Spleen (tissue), 11 donors: ENCODE measurements at regions not wholly inside any gene's neighbourhood (a gene's known extent, or its start where the extent isn't known, plus 50 kb on each side); places are given as distances from the start of the nearest gene placed in this dataset.

Source experiments
- DNase-seq: peaks from one replicate; pipeline ENCODE4 v3.0.0-alpha.2; 2020
- H3K27ac ChIP-seq, 8 donors: fragments of 200-600 bp; sonication (generic) in 7 of 8; 1 replicate in 4 of 8; 2 replicates in 4 of 8; pipeline versions ENCODE4 v1.5.0 to v1.8.0; 2016 to 2021; ENCODE audit warnings: inconsistent platforms in 4 of 8, mild to moderate bottlenecking in 4 of 8, moderate library complexity in 1 of 8
- H3K27me3 ChIP-seq, 7 donors: fragments of 200-600 bp; sonication (generic) in 6 of 7; replicated peaks in 1 of 7; 1 replicate in 4 of 7; 2 replicates in 3 of 7; pipeline versions ENCODE4 v1.5.0 to v1.8.0; 2016 to 2021; ENCODE audit warnings: inconsistent platforms in 3 of 7, mild to moderate bottlenecking in 1 of 7
- H3K36me3 ChIP-seq, 6 donors: fragments of 200-600 bp; sonication (generic) in 5 of 6; 1 replicate in 4 of 6; 2 replicates in 2 of 6; pipeline versions ENCODE4 v1.5.0 to v1.8.0; 2016 to 2021; ENCODE audit warnings: inconsistent platforms in 2 of 6
- H3K4me1 ChIP-seq, 6 donors: fragments of 200-600 bp; sonication (generic) in 5 of 6; 1 replicate in 3 of 6; 2 replicates in 3 of 6; pipeline versions ENCODE4 v1.5.0 to v1.8.0; 2016 to 2021; ENCODE audit warnings: inconsistent platforms in 3 of 6
- H3K4me3 ChIP-seq, 8 donors: fragments of 200-600 bp; sonication (generic) in 7 of 8; 1 replicate in 4 of 8; 2 replicates in 4 of 8; pipeline versions ENCODE4 v1.5.0 to v1.8.0; 2016 to 2021; ENCODE audit warnings: inconsistent platforms in 4 of 8, mild to moderate bottlenecking in 4 of 8, moderate library complexity in 2 of 8
- H3K9me3 ChIP-seq, 8 donors: fragments of 200-600 bp; sonication (generic) in 7 of 8; 1 replicate in 4 of 8; 2 replicates in 4 of 8; pipeline versions ENCODE4 v1.5.0 to v1.8.0; 2016 to 2021; ENCODE audit warnings: inconsistent platforms in 4 of 8
- POLR2A ChIP-seq, 3 donors: fragments of 450-650 bp; IDR thresholded peaks; one replicate each; pipeline ENCODE4 v1.5.1; 2017; ENCODE audit warnings: antibody characterized with exemption in 3 of 3, mild to moderate bottlenecking in 1 of 3
- POLR2AphosphoS5 ChIP-seq, 3 donors: sonication (generic); formaldehyde crosslinking; IDR thresholded peaks; one replicate each; pipeline ENCODE4 v1.5.1; 2017; ENCODE audit warnings: antibody characterized with exemption in 3 of 3
- WGBS, 5 donors: extraction: QIAGEN DNeasy Blood & Tissue Kit in 3 of 5; methylation state at CpG; one replicate each; pipeline versions ENCODE4 v1.1.5 to v1.1.7; 2013 to 2018; 5-methylcytosine and 5-hydroxymethylcytosine counted together
- intact Hi-C: fragments of 100-400 bp; cut with DNase I; formaldehyde crosslinking; loops from one replicate; pipeline ENCODE4 v1.15.0; 2023; ENCODE audit warnings: low total_unique reads
- TF ChIP-seq, protein P1 (sequence below), 11 experiments: fragments of 200-600 bp in 7 of 11; fragments of 450-650 bp in 4 of 11; sonication (generic) in 4 of 11; IDR thresholded peaks in 8 of 11; conservative IDR thresholded peaks in 3 of 11; 1 replicate in 7 of 11; 2 replicates in 4 of 11; pipeline versions ENCODE4 v1.4.0 to v1.8.0; 2016 to 2021; ENCODE audit warnings: antibody characterized with exemption in 11 of 11, inconsistent platforms in 4 of 11, mild to moderate bottlenecking in 1 of 11
- donor health status: healthy with polysubstance abuse.
- donor health status: DM: no; HTN: no; CAD: no; lungs with moderate emphysema.
- donor health status: DM: no; HTN: no; CAD: no.
- donor health status: Bipolar disorder and iron deficiency.
- donor health status: healthy.
- donor health status: DM: no; HTN: no; CAD: no.
- donor health status: DM: yes; HTN: yes; CAD: no.

DNA sequence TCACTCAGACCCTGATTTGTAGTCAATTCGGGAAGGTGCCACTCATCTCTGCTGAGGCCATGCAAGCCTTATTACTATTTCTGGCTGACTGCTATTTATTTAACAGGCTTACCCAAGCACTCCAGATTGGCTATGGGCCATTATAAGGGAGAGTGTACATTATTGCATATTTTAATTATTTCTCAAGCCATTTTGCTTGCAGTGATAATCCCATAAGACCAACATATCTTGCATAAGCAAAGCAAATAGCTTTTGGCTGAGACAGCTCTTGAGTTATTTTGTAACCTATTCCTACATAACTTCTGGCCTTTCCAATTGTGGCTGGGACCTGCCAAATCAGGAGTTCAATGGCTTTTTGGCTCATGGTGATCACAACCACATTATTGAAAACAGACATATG is 509.6 kb upstream of the USP15 start:
- no peak for TF ChIP-seq POLR2AphosphoS5 (IDR thresholded peaks at IDR 0.05)
- TF ChIP-seq, protein P1, sequence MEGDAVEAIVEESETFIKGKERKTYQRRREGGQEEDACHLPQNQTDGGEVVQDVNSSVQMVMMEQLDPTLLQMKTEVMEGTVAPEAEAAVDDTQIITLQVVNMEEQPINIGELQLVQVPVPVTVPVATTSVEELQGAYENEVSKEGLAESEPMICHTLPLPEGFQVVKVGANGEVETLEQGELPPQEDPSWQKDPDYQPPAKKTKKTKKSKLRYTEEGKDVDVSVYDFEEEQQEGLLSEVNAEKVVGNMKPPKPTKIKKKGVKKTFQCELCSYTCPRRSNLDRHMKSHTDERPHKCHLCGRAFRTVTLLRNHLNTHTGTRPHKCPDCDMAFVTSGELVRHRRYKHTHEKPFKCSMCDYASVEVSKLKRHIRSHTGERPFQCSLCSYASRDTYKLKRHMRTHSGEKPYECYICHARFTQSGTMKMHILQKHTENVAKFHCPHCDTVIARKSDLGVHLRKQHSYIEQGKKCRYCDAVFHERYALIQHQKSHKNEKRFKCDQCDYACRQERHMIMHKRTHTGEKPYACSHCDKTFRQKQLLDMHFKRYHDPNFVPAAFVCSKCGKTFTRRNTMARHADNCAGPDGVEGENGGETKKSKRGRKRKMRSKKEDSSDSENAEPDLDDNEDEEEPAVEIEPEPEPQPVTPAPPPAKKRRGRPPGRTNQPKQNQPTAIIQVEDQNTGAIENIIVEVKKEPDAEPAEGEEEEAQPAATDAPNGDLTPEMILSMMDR (IDR thresholded peaks at IDR 0.05 in 8 of 11, conservative IDR thresholded peaks at IDR 0.05 in 3 of 11): no peak
- TF ChIP-seq POLR2A (IDR thresholded peaks at IDR 0.05): no peak
- no peaks in the 10 kb centered on the region for H3K27me3 ChIP-seq
- no peaks in the 10 kb centered on the region for H3K9me3 ChIP-seq
- 77 to 97% (median 88%) methylated on average over 1 of the region's 1 CpG for WGBS, 5 donors
- H3K27ac ChIP-seq: no peak overlapping the region
- H3K4me1 ChIP-seq: no peaks in the 10 kb centered on the region
- DNase-seq: no peak
- intact Hi-C loops: no loop called here
- H3K36me3 ChIP-seq: no peaks in the 10 kb centered on the region
- no peak overlapping the region for H3K4me3 ChIP-seq

GRCh38 chr12:61754214-61754613 is 506.0 kb upstream of the USP15 start:
- intact Hi-C loops: no loop called here
- Histone ChIP-seq H3K4me1 (no peaks in the 10 kb centered on the region), H3K27ac (no peak overlapping the region), H3K4me3 (no peak overlapping the region), H3K36me3 (no peaks in the 10 kb centered on the region), H3K9me3 (peaks cover 0 to 4% (median 0%) of the 10 kb centered on the region in 8 donors), H3K27me3 (no peaks in the 10 kb centered on the region)
- TF ChIP-seq, protein P1 (IDR thresholded peaks at IDR 0.05 in 8 of 11, conservative IDR thresholded peaks at IDR 0.05 in 3 of 11): no peak
- no peak for TF ChIP-seq POLR2AphosphoS5 (IDR thresholded peaks at IDR 0.05)
- TF ChIP-seq POLR2A (IDR thresholded peaks at IDR 0.05): no peak
- WGBS, 5 donors: 92 to 100% (median 96%) methylated on average over 1 of the region's 1 CpG
- DNase-seq: no peak

DNA sequence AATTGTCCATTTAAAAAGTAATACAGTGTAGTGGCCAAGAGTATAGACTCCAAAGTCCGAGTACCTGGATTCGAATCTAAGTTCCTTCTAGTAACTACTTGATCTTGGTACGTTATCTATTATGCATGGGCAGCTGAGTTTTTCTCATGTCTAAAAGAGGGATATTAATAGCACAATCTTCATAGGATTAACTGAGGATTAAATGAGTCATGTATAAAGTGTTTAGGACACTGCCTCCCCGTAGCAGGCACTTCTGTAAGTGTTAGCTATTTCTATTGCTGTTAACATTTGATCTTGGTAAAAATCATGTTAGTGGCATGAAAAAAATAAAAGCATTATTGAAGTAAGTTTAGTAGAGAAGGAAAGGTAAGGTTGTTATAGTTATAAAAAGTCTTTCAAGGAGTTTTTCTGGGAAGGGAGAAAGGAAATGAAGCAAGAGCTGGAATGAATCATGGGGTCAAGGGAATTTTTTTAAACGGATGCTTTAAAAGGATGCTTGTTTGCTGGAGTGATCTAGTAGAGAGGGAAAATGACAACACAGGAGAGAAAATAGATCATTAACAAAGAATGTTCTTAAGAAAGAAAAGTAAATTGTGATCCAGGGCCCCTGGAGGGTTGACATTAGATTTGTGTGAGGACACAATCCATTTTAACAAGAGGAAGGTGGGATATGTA is 502.2 kb upstream of the USP15 start:
- H3K36me3 ChIP-seq: no peaks in the 10 kb centered on the region
- no peak overlapping the region for H3K4me3 ChIP-seq
- H3K4me1 ChIP-seq: no peaks in the 10 kb centered on the region
- peaks cover 0 to 4% (median 0%) of the 10 kb centered on the region in 8 donors for H3K9me3 ChIP-seq
- 59 to 81% (median 77%) methylated on average over 5 of the region's 5 CpGs for WGBS, 5 donors
- peak overlapping the region in 1 of 8 donors; percentile 9 for H3K27ac ChIP-seq
- no peak for TF ChIP-seq POLR2AphosphoS5 (IDR thresholded peaks at IDR 0.05)
- H3K27me3 ChIP-seq: no peaks in the 10 kb centered on the region
- no peak for DNase-seq
- intact Hi-C loops: no loop called here

DNA sequence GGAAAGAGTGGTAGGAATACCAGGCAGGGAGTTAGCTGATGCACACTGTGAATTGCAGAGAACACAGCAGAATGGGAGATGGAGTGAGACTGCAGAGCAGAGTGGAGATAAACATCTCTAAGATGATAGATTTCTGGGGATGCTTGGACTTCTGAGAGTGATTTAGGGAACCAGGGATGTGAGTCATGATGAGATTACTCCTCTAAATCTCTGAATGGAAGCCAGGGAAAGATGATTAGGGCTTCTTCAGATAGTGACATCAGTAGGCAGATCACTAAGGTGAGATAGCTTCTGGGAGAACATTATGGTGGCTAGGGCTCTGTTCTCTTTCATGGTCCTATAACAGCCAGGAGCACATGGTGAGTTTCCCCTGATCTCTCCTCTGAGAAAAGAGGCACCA is 501.5 kb upstream of the USP15 start:
- H3K27ac ChIP-seq: no peak overlapping the region

More for the DNA sequence above, 501.5 kb upstream of the USP15 start:
- no peak for DNase-seq
- intact Hi-C loops: no loop called here
- TF ChIP-seq POLR2AphosphoS5 (IDR thresholded peaks at IDR 0.05) (no peak), POLR2A (IDR thresholded peaks at IDR 0.05) (no peak)
- TF ChIP-seq, protein P1 (IDR thresholded peaks at IDR 0.05 in 8 of 11, conservative IDR thresholded peaks at IDR 0.05 in 3 of 11): no peak
- Histone ChIP-seq H3K9me3 (peaks cover 0 to 4% (median 0%) of the 10 kb centered on the region in 8 donors), H3K4me1 (no peaks in the 10 kb centered on the region), H3K4me3 (no peak overlapping the region), H3K36me3 (no peaks in the 10 kb centered on the region), H3K27me3 (no peaks in the 10 kb centered on the region)
